H4 (cell line): ENCODE measurements at regions not wholly inside any gene's neighbourhood (a gene's known extent, or its start where the extent isn't known, plus 50 kb on each side); places are given as distances from the start of the nearest gene placed in this dataset.

Source experiments
- DNase-seq: peaks from one replicate; pipeline ENCODE4 v3.0.0-alpha.2; 2015; ENCODE audit warnings: low spot score

GRCh38 chr18:1564793-1565192 is 660.1 kb downstream of the ADCYAP1 start:
- DNase-seq = no peak

- DNase-seq = no peak
Observed at GRCh38 chr18:1571206-1571605, 666.5 kb downstream of the ADCYAP1 start.

- no peak for DNase-seq
Observed at GRCh38 chr18:1573732-1574131, 669.1 kb downstream of the ADCYAP1 start.

GRCh38 chr18:1575084-1575483 is 670.4 kb downstream of the ADCYAP1 start:
- no peak for DNase-seq

- DNase-seq = no peak
Observed at GRCh38 chr18:1578505-1578904, 673.8 kb downstream of the ADCYAP1 start.

- no peak for DNase-seq
Observed at GRCh38 chr18:1581581-1581980, 676.9 kb downstream of the ADCYAP1 start.

- DNase-seq = peak; percentile 48
Observed at GRCh38 chr18:1585881-1586488, 681.3 kb downstream of the ADCYAP1 start.

GRCh38 chr18:1593091-1593490 is 688.4 kb downstream of the ADCYAP1 start:
- DNase-seq = no peak

GRCh38 chr18:1595195-1595594 is 690.5 kb downstream of the ADCYAP1 start:
- DNase-seq = no peak

- no peak for DNase-seq
Observed at GRCh38 chr18:1599196-1599595, 694.5 kb downstream of the ADCYAP1 start.

- no peak for DNase-seq
Observed at GRCh38 chr18:1604751-1605150, 700.1 kb downstream of the ADCYAP1 start.

- no peak for DNase-seq
Observed at GRCh38 chr18:1618364-1618763, 713.7 kb downstream of the ADCYAP1 start.

- DNase-seq = no peak
Observed at GRCh38 chr18:1619507-1619906, 714.8 kb downstream of the ADCYAP1 start.

- no peak for DNase-seq
Observed at GRCh38 chr18:1624612-1625011, 719.9 kb downstream of the ADCYAP1 start.

- DNase-seq = no peak
Observed at GRCh38 chr18:1627494-1627893, 722.8 kb downstream of the ADCYAP1 start.

- no peak for DNase-seq
Observed at GRCh38 chr18:1648712-1649111, 744.0 kb downstream of the ADCYAP1 start.

GRCh38 chr18:1652018-1652417 is 747.3 kb downstream of the ADCYAP1 start:
- no peak for DNase-seq

- no peak for DNase-seq
Observed at GRCh38 chr18:1653873-1654272, 749.2 kb downstream of the ADCYAP1 start.

GRCh38 chr18:1657876-1658275 is 753.2 kb downstream of the ADCYAP1 start:
- DNase-seq = no peak

GRCh38 chr18:1658908-1659566 is 754.4 kb downstream of the ADCYAP1 start:
- no peak for DNase-seq

- peak; percentile 6 for DNase-seq
Observed at GRCh38 chr18:1663879-1664705, 759.4 kb downstream of the ADCYAP1 start.

- no peak for DNase-seq
Observed at GRCh38 chr18:1665079-1665478, 760.4 kb downstream of the ADCYAP1 start.

- no peak for DNase-seq
Observed at GRCh38 chr18:1668279-1668678, 763.6 kb downstream of the ADCYAP1 start.
